ENCODE measurements at regions not wholly inside any gene's neighbourhood (a gene's known extent, or its start where the extent isn't known, plus 50 kb on each side); places are given as distances from the start of the nearest gene placed in this dataset.

DNA sequence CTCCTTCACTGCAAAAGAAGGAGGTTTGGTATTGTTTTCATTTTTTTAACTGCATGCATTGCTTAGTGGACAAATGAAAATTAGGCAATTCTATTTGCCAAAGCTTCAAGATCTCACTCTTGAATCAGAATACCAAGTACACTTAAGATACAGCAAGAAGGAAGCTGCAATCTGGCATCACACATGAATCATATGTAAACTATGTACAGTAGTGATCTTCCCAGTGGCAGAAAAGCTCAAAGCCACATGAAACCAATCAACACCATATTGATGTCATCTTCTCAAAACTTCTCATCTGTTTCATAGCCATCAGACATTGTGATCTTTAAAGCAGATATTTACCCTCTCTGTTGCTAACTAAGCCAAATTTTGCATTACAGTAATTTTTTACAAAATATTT is 550.1 kb downstream of the LTN1 start:
- no peak overlapping the region for H3K27ac Mint-ChIP-seq
- H3K9me3 Mint-ChIP-seq: peaks cover 4% of the 10 kb centered on the region
- H3K36me3 Mint-ChIP-seq: no peaks in the 10 kb centered on the region
- ATAC-seq: peak; percentile 83
- H3K4me3 Mint-ChIP-seq: no peak overlapping the region
- H3K4me1 Mint-ChIP-seq: no peaks in the 10 kb centered on the region
- DNase-seq (ENCODE audit: low spot score in 2 of 2): no peak

DNA sequence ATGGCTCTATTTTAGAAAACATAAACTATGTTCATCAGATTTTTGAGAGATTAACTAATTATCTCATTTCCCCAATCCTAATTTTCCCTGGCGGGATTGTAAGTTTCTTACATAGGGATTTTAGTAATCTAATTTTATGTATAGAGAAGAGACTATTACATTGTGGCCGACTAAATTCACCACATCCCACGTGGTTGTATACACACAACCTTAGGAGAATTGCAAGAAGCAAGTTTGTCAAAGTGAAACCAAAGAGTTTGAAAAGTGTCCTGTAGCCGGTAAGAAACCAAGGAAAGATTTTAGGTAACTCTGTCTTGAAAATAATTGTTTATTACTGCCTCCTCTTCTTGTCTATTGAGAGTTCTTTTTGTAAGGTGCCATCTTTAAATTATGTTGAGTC is 550.6 kb downstream of the LTN1 start:
- Mint-ChIP-seq H3K27ac (no peak overlapping the region), H3K9me3 (peaks cover 4% of the 10 kb centered on the region), H3K4me1 (no peaks in the 10 kb centered on the region), H3K36me3 (no peaks in the 10 kb centered on the region), H3K4me3 (no peak overlapping the region)
- DNase-seq (ENCODE audit: low spot score in 2 of 2) (no peak), ATAC-seq (no peak)

DNA sequence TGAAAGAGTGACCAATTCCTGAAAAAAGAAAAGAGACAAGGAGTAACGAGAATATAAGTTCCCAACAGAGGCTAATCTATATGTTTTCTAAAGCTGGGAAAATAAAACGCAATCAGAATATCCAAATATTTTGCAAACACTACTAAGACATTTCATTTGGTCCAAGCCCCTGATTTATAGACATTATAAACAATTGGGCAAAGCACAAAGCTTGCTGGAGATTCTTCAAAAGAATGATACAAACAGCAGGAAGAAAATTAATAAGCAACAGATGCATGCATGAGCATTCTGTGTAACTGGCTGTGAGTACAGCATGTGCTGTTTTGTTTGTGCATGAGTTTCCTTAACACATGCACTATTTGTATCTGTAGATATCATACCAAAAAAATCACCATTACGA is 552.9 kb downstream of the LTN1 start:
- ATAC-seq (no peak), DNase-seq (ENCODE audit: low spot score in 2 of 2) (no peak)
- H3K9me3 Mint-ChIP-seq: no peaks in the 10 kb centered on the region
- no peaks in the 10 kb centered on the region for H3K36me3 Mint-ChIP-seq
- H3K4me3 Mint-ChIP-seq: no peak overlapping the region
- no peaks in the 10 kb centered on the region for H3K4me1 Mint-ChIP-seq
- H3K27ac Mint-ChIP-seq: no peak overlapping the region

DNA sequence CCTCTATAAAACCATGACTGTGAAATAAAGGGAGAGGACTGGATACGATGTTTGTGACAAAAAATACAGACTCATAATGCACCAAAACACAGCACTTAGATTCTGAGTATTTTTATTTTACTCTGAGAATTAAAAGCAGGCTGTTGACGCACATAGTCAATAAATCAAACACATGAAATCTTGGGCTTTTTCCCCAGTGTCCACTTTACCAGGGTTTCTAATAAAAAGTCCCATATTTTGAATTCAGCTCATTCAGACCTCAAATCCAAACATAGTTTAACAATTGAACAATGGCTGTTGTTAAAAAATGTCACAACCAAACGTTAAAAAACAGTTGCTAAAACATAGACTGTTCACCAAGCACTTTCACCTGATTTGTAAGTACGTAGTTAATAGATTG is 553.4 kb downstream of the LTN1 start:
- DNase-seq (ENCODE audit: low spot score in 2 of 2): no peak
- no peaks in the 10 kb centered on the region for H3K4me1 Mint-ChIP-seq
- no peak overlapping the region for H3K27ac Mint-ChIP-seq
- H3K4me3 Mint-ChIP-seq: no peak overlapping the region
- no peaks in the 10 kb centered on the region for H3K9me3 Mint-ChIP-seq
- no peaks in the 10 kb centered on the region for H3K36me3 Mint-ChIP-seq
- no peak for ATAC-seq

DNA sequence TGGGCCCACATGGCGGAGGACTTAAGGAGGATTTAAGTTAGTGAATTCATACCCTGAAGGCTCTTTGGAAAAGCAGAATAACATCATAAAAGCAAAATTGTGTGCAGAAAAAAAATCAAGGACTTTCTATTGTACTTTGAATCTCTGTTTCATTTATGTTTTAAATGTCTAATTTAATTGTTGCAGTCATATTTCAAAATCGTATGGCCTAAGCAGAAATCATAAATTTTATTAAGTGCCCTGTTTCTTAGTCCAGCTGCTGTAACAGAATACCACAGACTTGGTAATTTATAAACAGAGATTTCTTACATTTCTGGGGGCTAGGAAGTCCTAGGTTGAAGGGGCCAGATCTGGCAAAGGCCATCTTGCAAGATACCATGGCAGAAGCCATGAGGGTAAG is 555.6 kb downstream of the LTN1 start:
- ATAC-seq (no peak), DNase-seq (ENCODE audit: low spot score in 2 of 2) (no peak)
- Mint-ChIP-seq H3K4me1 (no peaks in the 10 kb centered on the region), H3K4me3 (no peak overlapping the region), H3K36me3 (no peaks in the 10 kb centered on the region), H3K27ac (no peak overlapping the region), H3K9me3 (no peaks in the 10 kb centered on the region)

DNA sequence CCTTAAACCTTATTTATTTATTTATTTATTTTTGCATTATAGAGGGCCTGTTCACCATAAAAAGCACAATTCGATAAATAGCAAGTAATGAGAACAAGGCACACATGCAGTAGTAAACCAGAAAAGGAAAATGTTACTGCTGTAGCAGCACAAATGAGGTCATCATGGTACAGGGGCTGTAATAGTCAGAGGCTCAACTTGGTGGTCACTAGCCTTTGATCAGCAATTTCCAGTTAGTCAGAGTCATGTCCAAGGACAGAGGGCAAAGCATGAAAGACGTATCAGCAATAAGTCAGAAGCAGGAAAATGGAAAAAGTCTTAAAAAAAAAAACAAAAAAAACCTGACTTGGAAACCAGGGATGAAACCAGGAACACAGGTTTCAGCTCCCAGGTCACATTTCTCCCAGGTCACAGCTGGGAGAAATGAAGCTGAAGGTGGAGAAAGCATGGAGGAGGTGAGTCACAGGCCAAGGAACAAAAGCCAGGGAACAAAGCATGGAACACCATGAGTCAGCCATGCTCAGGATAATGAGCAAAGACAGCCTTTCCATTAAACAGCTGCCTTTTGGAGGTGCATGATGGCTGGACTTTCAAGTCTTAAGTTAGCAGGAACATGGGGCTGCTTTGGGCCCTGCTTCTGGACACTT is 556.3 kb downstream of the LTN1 start:
- Mint-ChIP-seq H3K9me3 (no peaks in the 10 kb centered on the region), H3K36me3 (no peaks in the 10 kb centered on the region), H3K4me1 (no peaks in the 10 kb centered on the region), H3K4me3 (no peak overlapping the region), H3K27ac (no peak overlapping the region)
- DNase-seq (ENCODE audit: low spot score in 2 of 2) (no peak), ATAC-seq (no peak)

DNA sequence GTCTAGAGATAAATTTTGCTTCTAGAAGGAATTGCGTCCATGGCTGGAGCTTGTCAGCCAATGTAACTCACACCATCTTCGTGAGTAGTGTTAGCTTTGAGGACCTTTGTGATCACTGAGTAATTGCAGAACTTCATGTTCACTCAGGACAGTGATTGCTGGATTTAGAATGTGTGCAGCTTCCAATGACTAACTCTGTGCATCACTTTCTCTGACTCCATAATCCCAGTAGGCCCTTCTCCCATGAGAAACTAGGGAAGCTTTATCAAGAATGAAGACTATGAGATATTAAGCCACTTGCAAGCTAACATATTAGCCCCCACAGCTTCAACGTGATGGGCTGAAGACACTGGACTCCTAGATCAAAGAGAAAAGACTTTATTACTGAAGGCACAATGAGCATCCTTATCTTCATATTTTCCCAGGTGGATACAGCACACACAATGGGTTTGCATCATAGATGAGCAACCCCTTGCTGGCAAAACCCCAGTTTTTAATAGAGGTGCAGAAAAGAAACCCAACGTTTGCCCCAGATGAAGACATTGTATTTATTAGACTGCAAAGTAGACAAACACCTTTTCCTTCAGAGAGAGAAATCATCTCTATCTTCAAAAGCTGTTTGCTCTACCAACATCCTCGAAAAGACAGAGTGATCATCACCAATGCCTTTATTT is 561.0 kb downstream of the LTN1 start:
- Mint-ChIP-seq H3K36me3 (no peaks in the 10 kb centered on the region), H3K9me3 (no peaks in the 10 kb centered on the region), H3K4me1 (no peaks in the 10 kb centered on the region), H3K27ac (no peak overlapping the region), H3K4me3 (no peak overlapping the region)
- DNase-seq (ENCODE audit: low spot score in 2 of 2) (no peak), ATAC-seq (no peak)

DNA sequence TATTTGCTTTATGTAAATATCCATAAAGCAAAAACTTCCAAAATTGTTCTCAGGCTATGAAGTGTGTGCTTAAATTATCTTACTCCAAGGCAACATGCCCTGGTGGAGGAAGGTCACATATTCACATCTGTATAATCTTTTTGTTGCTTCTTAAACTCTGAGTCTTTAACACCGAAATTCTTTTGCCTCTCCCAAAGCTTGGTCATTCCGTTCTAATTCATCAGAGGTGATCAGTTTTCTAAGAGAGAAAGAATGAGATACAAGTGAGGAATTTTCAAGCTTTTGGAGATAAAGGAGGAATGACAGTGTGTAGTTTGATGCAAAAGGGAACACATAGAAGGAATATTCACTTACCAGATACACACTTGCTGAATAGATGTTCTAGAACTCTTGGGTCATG is 561.7 kb downstream of the LTN1 start:
- no peaks in the 10 kb centered on the region for H3K36me3 Mint-ChIP-seq
- no peak for DNase-seq (ENCODE audit: low spot score in 2 of 2)
- H3K4me3 Mint-ChIP-seq: no peak overlapping the region
- ATAC-seq: no peak
- no peaks in the 10 kb centered on the region for H3K9me3 Mint-ChIP-seq
- no peaks in the 10 kb centered on the region for H3K4me1 Mint-ChIP-seq
- no peak overlapping the region for H3K27ac Mint-ChIP-seq

DNA sequence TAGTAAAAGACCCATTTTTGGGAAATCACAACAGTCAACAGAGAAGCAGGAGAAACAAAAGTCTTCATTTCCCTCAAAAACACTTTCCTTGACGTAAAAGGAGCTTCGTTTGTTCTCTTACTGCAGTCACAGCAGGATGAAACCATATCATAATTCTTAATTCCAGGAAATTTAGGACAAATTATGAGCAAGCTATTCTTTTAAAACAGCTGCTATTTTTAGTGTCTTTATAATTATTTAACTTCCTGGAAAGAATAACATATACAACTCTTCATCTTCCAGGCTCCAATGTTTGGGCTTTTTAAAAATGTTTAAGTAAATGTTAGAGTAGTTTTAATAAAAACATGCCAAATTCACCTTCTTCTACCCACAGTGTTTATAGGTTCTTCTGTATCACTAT is 563.5 kb downstream of the LTN1 start:
- Mint-ChIP-seq H3K36me3 (no peaks in the 10 kb centered on the region), H3K4me3 (no peak overlapping the region), H3K9me3 (no peaks in the 10 kb centered on the region), H3K27ac (no peak overlapping the region), H3K4me1 (no peaks in the 10 kb centered on the region)
- no peak for DNase-seq (ENCODE audit: low spot score in 2 of 2)
- no peak for ATAC-seq

DNA sequence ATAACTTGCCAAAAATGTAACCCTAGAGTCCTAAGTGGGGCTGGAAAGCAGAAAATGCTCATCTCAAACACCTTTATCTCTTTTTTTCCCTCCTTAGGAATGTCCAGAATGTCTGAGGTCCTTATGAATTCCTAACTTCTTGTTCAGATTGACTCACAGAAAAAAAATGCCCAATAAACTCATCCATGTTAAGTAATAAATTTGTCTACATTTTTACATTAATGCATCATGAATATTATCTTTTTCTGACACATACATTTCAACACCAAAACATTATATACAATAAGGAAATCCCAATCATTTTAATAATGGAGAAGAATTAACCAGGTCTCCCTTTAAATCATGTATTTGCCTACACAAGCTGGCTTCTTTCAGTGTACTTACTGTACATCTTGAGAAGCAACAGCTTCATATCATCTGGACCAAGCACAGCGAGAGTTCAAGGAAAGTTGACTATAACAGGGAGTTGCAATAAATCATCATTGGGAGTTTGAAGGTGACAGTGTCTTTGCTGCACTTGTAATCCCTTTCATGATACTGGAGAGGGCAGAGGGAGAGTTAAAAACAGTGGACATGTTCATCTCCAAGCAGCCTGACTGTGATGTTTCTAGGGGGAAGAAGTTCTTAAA is 565.2 kb downstream of the LTN1 start:
- Mint-ChIP-seq H3K27ac (no peak overlapping the region), H3K4me1 (no peaks in the 10 kb centered on the region), H3K4me3 (no peak overlapping the region), H3K9me3 (no peaks in the 10 kb centered on the region), H3K36me3 (no peaks in the 10 kb centered on the region)
- ATAC-seq: no peak
- DNase-seq (ENCODE audit: low spot score in 2 of 2): no peak

DNA sequence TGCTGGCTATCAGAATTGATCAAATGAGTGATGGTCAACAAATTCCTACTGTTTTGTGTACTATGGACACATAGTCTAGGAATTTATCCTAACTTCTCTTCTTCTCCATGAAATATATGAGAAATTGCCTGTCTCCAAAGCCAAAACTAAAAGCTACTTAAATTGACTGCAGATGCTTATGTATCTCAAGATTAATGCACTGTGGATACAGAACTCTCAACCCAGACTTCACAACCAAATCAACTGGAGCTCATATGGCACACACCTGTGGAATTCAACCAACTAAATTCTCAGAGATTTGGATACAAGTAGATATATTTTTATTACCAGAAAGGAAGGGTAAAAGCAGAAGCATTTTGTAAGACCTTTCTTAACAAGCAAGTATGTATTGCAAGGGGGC is 566.1 kb downstream of the LTN1 start:
- no peak for ATAC-seq
- no peaks in the 10 kb centered on the region for H3K36me3 Mint-ChIP-seq
- no peaks in the 10 kb centered on the region for H3K4me1 Mint-ChIP-seq
- H3K27ac Mint-ChIP-seq: no peak overlapping the region
- no peak overlapping the region for H3K4me3 Mint-ChIP-seq
- no peak for DNase-seq (ENCODE audit: low spot score in 2 of 2)
- no peaks in the 10 kb centered on the region for H3K9me3 Mint-ChIP-seq

DNA sequence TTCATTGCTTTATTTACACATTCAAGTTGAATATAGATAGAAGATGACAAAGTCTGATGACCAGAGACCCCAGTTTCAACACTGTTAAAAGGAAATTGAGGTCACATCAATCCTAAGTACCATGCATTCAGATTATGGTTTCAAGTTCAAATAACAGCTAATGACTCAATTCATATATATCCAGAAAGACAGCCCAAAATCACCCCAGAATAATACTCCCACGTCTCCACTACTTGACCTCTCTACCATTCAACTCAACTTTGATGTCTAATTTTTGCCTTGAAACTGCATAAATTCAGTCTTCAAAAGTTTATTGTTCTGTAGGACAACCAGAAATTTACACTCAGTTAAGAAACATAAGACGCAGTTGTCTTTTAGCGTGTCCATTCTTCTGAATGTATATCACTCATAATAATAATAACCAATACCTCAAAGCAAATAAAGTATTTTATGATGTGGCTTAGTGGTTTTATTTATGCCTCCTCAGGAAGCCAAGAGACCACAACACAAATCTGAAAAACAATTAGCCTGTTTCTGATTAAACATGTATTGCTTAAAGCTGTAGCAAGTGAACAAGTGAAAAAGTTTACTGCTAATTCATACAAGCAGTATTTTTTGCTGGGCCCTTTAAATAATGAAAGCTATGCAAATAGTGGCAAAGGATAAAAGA is 569.0 kb downstream of the LTN1 start:
- ATAC-seq: no peak
- Mint-ChIP-seq H3K9me3 (no peaks in the 10 kb centered on the region), H3K27ac (no peak overlapping the region), H3K4me3 (no peak overlapping the region), H3K4me1 (no peaks in the 10 kb centered on the region), H3K36me3 (no peaks in the 10 kb centered on the region)
- no peak for DNase-seq (ENCODE audit: low spot score in 2 of 2)

DNA sequence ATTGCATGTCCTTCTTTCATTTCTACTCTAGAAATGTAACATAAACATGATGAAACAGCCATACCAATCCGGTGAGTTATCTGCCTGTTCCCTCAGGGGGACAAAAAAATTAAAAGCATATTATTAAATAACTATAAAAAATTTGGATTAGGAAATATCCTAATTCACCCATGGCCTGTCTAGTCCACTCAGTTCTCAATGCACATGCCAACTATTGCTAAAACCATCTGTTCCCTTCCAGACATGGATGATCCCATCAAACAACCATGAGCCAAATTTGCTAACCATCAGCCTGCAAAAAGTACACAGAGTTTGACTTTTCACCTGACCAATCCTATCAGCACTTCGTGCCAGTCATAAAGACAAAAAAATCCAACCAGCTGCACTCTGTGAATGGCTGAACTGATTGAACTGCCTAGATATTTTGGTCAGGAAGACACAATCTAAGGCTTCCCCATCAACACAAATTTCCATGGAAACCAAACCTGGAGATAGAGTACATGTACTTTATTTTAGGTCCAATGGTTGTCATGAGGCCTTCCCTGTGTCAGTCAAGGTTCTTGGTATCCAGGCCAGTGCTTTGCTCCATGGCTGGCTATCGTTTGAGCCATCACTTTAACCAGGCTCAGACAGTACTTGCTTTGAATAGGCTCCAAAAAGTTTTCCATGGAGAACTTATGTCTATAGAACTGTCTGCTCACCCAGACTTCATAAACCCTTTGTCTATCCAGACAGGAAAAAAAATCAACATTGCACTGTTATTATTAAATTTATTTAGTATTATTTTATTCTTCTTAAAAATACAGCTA is 570.8 kb downstream of the LTN1 start:
- H3K36me3 Mint-ChIP-seq: no peaks in the 10 kb centered on the region
- no peaks in the 10 kb centered on the region for H3K9me3 Mint-ChIP-seq
- DNase-seq (ENCODE audit: low spot score in 2 of 2) (no peak), ATAC-seq (no peak)
- H3K4me1 Mint-ChIP-seq: no peaks in the 10 kb centered on the region
- H3K4me3 Mint-ChIP-seq: no peak overlapping the region
- H3K27ac Mint-ChIP-seq: no peak overlapping the region

DNA sequence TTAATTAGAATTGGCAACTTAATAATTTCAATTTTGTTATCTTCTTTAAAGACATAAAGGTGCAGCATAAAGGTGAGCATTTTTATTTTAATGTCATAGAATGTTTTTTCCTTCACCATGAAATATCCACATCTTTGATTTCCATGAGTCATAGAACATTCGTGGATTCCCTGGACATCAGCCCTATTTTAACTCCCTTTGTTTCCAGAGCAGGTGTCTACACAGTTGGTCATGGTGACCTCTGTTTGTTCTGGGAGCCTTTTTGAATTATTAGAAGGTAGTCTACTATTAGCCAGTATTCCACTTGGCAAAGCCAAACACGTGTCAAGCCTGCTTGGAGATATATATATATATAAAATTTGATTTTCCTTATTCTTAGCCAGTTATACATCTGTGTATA is 572.9 kb downstream of the LTN1 start:
- H3K4me3 Mint-ChIP-seq: no peak overlapping the region
- ATAC-seq (no peak), DNase-seq (ENCODE audit: low spot score in 2 of 2) (no peak)
- H3K27ac Mint-ChIP-seq: no peak overlapping the region
- H3K4me1 Mint-ChIP-seq: no peaks in the 10 kb centered on the region
- H3K9me3 Mint-ChIP-seq: no peaks in the 10 kb centered on the region
- no peaks in the 10 kb centered on the region for H3K36me3 Mint-ChIP-seq

DNA sequence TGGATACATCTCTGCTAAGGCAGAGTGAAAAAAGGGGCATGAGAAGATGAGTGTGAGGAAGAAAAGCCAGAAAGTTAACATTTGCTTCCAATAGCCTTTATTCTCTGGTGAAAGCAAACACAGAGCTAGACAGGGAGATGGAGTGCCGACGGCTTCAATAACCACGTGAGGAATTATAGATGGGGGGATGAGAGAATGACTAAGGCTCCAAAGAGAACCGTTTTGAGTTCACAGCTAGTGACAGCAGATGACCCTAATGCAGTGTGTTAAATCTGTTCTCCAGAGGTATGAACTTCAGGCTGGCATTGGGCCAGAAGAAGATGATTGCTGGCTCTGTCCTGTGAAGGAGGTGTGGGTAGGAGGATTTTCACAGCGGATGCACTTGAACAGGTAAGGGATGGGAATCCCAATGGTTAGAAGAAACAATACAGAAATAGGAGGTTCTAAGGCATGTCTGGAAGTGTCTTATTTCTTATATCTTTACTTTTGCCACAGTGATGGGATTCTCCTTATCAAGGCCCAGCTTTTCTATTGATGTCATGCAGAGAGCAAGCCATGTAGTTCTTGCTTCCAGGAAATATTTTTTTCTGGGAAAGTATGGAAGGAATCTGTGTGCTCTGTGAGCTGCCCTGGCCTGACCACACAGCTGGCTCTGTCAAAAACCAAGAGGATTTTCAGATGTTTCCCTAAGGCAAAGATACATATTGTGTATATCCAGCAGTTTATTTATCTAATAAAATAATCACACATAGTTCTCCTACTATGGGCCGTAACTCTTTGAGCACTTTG is 573.8 kb downstream of the LTN1 start:
- no peak for ATAC-seq
- Mint-ChIP-seq H3K4me1 (no peaks in the 10 kb centered on the region), H3K4me3 (no peak overlapping the region), H3K27ac (no peak overlapping the region), H3K36me3 (no peaks in the 10 kb centered on the region), H3K9me3 (no peaks in the 10 kb centered on the region)
- no peak for DNase-seq (ENCODE audit: low spot score in 2 of 2)
